ENCODE measurements at regions not wholly inside any gene's neighbourhood (a gene's known extent, or its start where the extent isn't known, plus 50 kb on each side); places are given as distances from the start of the nearest gene placed in this dataset.

- TF ChIP-seq CREB1 (CRISPR knock-in tag; IDR thresholded peaks at IDR 0.05; ENCODE audit: low read depth) (no peak), REST (IDR thresholded peaks at IDR 0.05; ENCODE audit: unreplicated experiment) (no peak), EZH2phosphoT487 (IDR thresholded peaks at IDR 0.05; ENCODE audit: unreplicated experiment) (no peak), ZNF331 (CRISPR knock-in tag; IDR thresholded peaks at IDR 0.05; ENCODE audit: low read depth) (no peak), ETS1 (IDR thresholded peaks at IDR 0.05) (no peak), EZH2 (IDR thresholded peaks at IDR 0.05; ENCODE audit: low read depth, unreplicated experiment) (no peak), CTCF (conservative IDR thresholded peaks at IDR 0.05; ENCODE audit: low read depth in 2 of 2) (no peak), ZNF114 (CRISPR knock-in tag; IDR thresholded peaks at IDR 0.05) (no peak), NANOG (IDR thresholded peaks at IDR 0.05; ENCODE audit: borderline replicate concordance) (no peak)
Observed at GRCh38 chr5:74275171-74275992, 365.1 kb downstream of the ENC1 start (continued).

DNA sequence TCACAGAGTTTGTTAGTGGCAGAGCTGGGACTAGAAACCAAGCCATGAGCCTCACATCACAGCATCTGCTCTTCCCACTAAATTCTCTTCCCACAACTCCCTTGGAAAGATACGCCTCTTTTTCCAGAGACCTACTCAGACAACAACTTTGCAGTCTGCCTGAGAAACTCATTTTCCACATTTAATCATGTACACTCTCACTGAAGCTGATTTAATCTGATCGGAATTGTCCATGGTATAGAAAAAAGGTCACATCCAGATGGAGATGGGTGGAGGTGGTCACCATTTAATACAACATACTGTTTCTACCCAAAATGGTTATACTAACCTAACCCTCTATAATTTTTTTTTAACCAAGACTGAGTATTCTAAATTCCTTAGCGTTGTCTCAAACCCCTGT is 366.2 kb downstream of the ENC1 start:
- Mint-ChIP-seq H3K4me3 (no peak overlapping the region), H3K27me3 (ENCODE audit: insufficient read depth, low read depth, poor library complexity) (no peaks in the 10 kb centered on the region), H3K27ac (no peak overlapping the region), H3K4me1 (peaks cover 13% of the 10 kb centered on the region; the same call in 2 of the 3 replicates), H3K36me3 (ENCODE audit: low read depth) (no peaks in the 10 kb centered on the region), H3K9me3 (no peaks in the 10 kb centered on the region)
- Histone ChIP-seq H3F3A (replicated peaks; ENCODE audit: low read depth) (no peaks in the 10 kb centered on the region), H3K36me3 (ENCODE audit: insufficient read depth) (no peaks in the 10 kb centered on the region), H3K27me3 (ENCODE audit: insufficient read depth) (no peaks in the 10 kb centered on the region), H3K9me2 (ENCODE audit: insufficient read depth) (no peaks in the 10 kb centered on the region; the same call in 1 of the 2 replicates), H3K4me1 (ENCODE audit: insufficient read depth) (0 out of 2 replicates have a peak, but pooled peaks cover 3% of the 10 kb centered on the region), H3K79me2 (replicated peaks; ENCODE audit: insufficient read depth) (no peaks in the 10 kb centered on the region), H4K20me1 (replicated peaks; ENCODE audit: insufficient read depth) (no peaks in the 10 kb centered on the region), H2AFZ (no peak overlapping the region), H3K27ac (ENCODE audit: low read depth) (no peak overlapping the region), H3K4me3 (no peak overlapping the region), H3K4me2 (no peak overlapping the region)
- DNase-seq (ENCODE audit: low spot score) (no peak), ATAC-seq (no peak)
- TF ChIP-seq EZH2 (IDR thresholded peaks at IDR 0.05; ENCODE audit: low read depth, unreplicated experiment), result no peak

All from GM23338 (cell line).